WTC11 (cell line): ENCODE measurements at regions not wholly inside any gene's neighbourhood (a gene's known extent, or its start where the extent isn't known, plus 50 kb on each side); places are given as distances from the start of the nearest gene placed in this dataset.

Experiments
- ATAC-seq: fragments of 200-7000 bp; cut with Tn5 transposase; 2 replicates; pipeline ENCODE4 v1.10.0; 2021; ENCODE audit warnings: mild to moderate bottlenecking, moderate library complexity
- CTCF ChIA-PET: fragments of 300-600 bp; sonication (Branson Sonifier 250); formaldehyde crosslinking; loops from one replicate; lab custom pipeline; 2021; ENCODE audit warnings: antibody characterized with exemption; lab: Charles Lee
- POLR2A ChIA-PET: fragments of 350-600 bp; sonication (Branson Sonifier 250); formaldehyde crosslinking; loops from one replicate; lab custom pipeline; 2021; ENCODE audit warnings: antibody characterized with exemption; lab: Charles Lee
- DNase-seq: peaks from one replicate; pipeline ENCODE4 v3.0.0; 2021; ENCODE audit warnings: low spot score
- H3K27ac Mint-ChIP-seq: 2 replicates; pipeline ENCODE4 v1.8.0; 2021; ENCODE audit warnings: mixed read lengths
- H3K27me3 Mint-ChIP-seq: 2 replicates; pipeline ENCODE4 v1.8.0; 2021; ENCODE audit warnings: low read depth, mild to moderate bottlenecking, moderate library complexity, mixed read lengths
- H3K36me3 Mint-ChIP-seq: 2 replicates; pipeline ENCODE4 v1.8.0; 2021; ENCODE audit warnings: mixed read lengths
- H3K4me1 Mint-ChIP-seq: 2 replicates; pipeline ENCODE4 v1.8.0; 2022; ENCODE audit warnings: mixed read lengths
- H3K4me3 Mint-ChIP-seq: 2 replicates; pipeline ENCODE4 v1.8.0; 2021; ENCODE audit warnings: mild to moderate bottlenecking, moderate library complexity, mixed read lengths
- H3K9me3 Mint-ChIP-seq: 2 replicates; pipeline ENCODE4 v1.8.0; 2021; ENCODE audit warnings: mixed read lengths
- AR ChIP-seq: fragments of 250-450 bp; sonication (Bioruptor Pico); IDR thresholded peaks from 2 replicates; pipeline ENCODE4 v1.9.0; 2021; ENCODE audit warnings: mild to moderate bottlenecking
- CBFB ChIP-seq: sonication (generic); formaldehyde crosslinking; IDR thresholded peaks from 2 replicates; pipeline ENCODE4 v1.8.1; 2022; ENCODE audit warnings: mild to moderate bottlenecking, low read depth, missing genetic modification reagents
- E2F5 ChIP-seq: sonication (generic); formaldehyde crosslinking; IDR thresholded peaks from 2 replicates; pipeline ENCODE4 v1.8.1; 2022; ENCODE audit warnings: mild to moderate bottlenecking, moderate library complexity, missing genetic modification reagents
- GABPB1 ChIP-seq: sonication (generic); formaldehyde crosslinking; IDR thresholded peaks from 2 replicates; pipeline ENCODE4 v1.8.1; 2023; ENCODE audit warnings: mild to moderate bottlenecking, missing genetic modification reagents
- GRHL2 ChIP-seq: fragments of 250-450 bp; sonication (Bioruptor Pico); IDR thresholded peaks from 2 replicates; pipeline ENCODE4 v1.8.0; 2022; ENCODE audit warnings: mild to moderate bottlenecking, moderate library complexity; ENCODE audit not compliant: insufficient replicate concordance, severe bottlenecking
- NFE2L1 ChIP-seq: sonication (generic); formaldehyde crosslinking; IDR thresholded peaks from 2 replicates; pipeline ENCODE4 v1.8.1; 2023; ENCODE audit warnings: missing genetic modification reagents
- NR1H2 ChIP-seq: sonication (generic); formaldehyde crosslinking; IDR thresholded peaks from 2 replicates; pipeline ENCODE4 v1.9.0; 2021; ENCODE audit warnings: mild to moderate bottlenecking, moderate library complexity, missing genetic modification reagents
- NR3C1 ChIP-seq: sonication (generic); formaldehyde crosslinking; conservative IDR thresholded peaks from 2 replicates; pipeline ENCODE4 v1.8.1; 2023; ENCODE audit warnings: low read depth, mild to moderate bottlenecking, missing genetic modification reagents
- SOX15 ChIP-seq: fragments of 250-450 bp; sonication (Bioruptor Pico); IDR thresholded peaks from 2 replicates; pipeline ENCODE4 v1.9.0; 2021; ENCODE audit warnings: mild to moderate bottlenecking
- TEAD4 ChIP-seq: sonication (generic); formaldehyde crosslinking; IDR thresholded peaks from 2 replicates; pipeline ENCODE4 v1.8.0; 2022; ENCODE audit warnings: mild to moderate bottlenecking, missing genetic modification reagents
- USF2 ChIP-seq: sonication (generic); formaldehyde crosslinking; IDR thresholded peaks from 2 replicates; pipeline ENCODE4 v1.8.1; 2023; ENCODE audit warnings: mild to moderate bottlenecking, missing genetic modification reagents, moderate library complexity
- ZNF138 ChIP-seq: sonication (generic); formaldehyde crosslinking; conservative IDR thresholded peaks from 2 replicates; pipeline ENCODE4 v1.8.1; 2022; ENCODE audit warnings: mild to moderate bottlenecking, moderate library complexity, missing genetic modification reagents
- ZNF219 ChIP-seq: sonication (generic); formaldehyde crosslinking; IDR thresholded peaks from 2 replicates; pipeline ENCODE4 v1.8.0; 2023; ENCODE audit warnings: missing genetic modification reagents, mild to moderate bottlenecking, borderline replicate concordance
- ZNF232 ChIP-seq: sonication (generic); formaldehyde crosslinking; IDR thresholded peaks from 2 replicates; pipeline ENCODE4 v1.8.0; 2022; ENCODE audit warnings: mild to moderate bottlenecking, missing genetic modification reagents
- TF ChIP-seq, protein P1 (sequence below): sonication (generic); formaldehyde crosslinking; IDR thresholded peaks from 2 replicates; pipeline ENCODE4 v1.8.0; 2022; ENCODE audit warnings: mild to moderate bottlenecking, missing genetic modification reagents
- TF ChIP-seq, protein P2 (sequence below): sonication (generic); formaldehyde crosslinking; IDR thresholded peaks from 2 replicates; pipeline ENCODE4 v1.8.1; 2022; ENCODE audit warnings: low read depth, mild to moderate bottlenecking, moderate library complexity, missing genetic modification reagents, borderline replicate concordance
- TF ChIP-seq, protein P3 (sequence below): sonication (generic); formaldehyde crosslinking; IDR thresholded peaks from 2 replicates; pipeline ENCODE4 v1.8.1; 2022; ENCODE audit warnings: missing genetic modification reagents, borderline replicate concordance
- TF ChIP-seq, protein P4 (sequence below): fragments of 200-600 bp; IDR thresholded peaks from 2 replicates; pipeline ENCODE4 v1.8.0; 2022; ENCODE audit warnings: antibody characterized with exemption

DNA sequence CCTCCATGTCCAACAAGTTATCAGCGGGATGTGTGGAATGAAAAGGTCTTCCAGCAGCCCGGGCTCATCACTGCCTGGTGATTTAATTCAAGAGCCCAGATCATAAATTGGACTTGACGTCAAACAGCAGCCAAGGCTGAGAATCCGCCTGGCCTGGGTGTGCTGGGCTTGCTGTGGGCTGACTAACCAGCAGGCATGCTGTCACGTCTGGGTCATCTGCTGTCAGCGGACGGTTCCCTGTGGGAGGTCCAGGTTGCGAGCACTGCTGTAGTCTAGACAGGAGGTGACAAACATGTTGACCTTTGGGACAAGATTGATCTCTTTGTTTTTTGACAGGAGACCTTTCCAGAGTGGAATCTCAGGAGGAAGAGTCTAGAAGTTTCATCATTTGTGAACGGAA, 289.7 kb downstream of the OSTF1 start (continued):
- TF ChIP-seq, protein P1, sequence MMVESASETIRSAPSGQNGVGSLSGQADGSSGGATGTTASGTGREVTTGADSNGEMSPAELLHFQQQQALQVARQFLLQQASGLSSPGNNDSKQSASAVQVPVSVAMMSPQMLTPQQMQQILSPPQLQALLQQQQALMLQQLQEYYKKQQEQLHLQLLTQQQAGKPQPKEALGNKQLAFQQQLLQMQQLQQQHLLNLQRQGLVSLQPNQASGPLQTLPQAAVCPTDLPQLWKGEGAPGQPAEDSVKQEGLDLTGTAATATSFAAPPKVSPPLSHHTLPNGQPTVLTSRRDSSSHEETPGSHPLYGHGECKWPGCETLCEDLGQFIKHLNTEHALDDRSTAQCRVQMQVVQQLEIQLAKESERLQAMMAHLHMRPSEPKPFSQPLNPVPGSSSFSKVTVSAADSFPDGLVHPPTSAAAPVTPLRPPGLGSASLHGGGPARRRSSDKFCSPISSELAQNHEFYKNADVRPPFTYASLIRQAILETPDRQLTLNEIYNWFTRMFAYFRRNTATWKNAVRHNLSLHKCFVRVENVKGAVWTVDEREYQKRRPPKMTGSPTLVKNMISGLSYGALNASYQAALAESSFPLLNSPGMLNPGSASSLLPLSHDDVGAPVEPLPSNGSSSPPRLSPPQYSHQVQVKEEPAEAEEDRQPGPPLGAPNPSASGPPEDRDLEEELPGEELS (CRISPR knock-in tag), result no peak

- Mint-ChIP-seq H3K4me3 (no peak overlapping the region), H3K9me3 (peaks cover 52% of the 10 kb centered on the region), H3K27ac (no peak overlapping the region), H3K4me1 (peaks cover 8% of the 10 kb centered on the region), H3K27me3 (no peaks in the 10 kb centered on the region; the same call in none of the 2 replicates), H3K36me3 (peaks cover 39% of the 10 kb centered on the region)
- TF ChIP-seq ZNF138 (CRISPR knock-in tag), result no peak
- no peak for ATAC-seq
- no peak for DNase-seq
- ChIA-PET CTCF (no interaction called here), POLR2A (no interaction called here)
Observed at GRCh38 chr9:75378926-75379325, 290.6 kb downstream of the OSTF1 start.

DNA sequence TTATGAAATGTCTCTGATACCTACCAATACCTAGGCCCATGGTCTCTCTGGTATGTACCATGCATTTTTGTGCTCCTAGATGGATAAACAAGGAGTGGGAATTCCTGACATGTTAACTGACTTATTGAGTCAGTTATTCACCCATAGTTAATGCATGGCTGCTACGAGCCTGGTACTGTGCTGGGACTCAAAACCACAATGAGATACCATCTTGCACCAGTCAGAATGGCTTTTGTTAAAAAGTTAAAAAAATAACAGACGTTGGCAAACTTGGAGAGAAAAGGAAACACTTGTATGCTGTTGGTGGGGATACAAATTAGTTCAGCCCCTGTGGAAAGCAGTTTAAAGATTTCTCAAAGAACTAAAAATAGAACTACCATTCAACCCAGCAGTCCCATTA, 293.8 kb downstream of the OSTF1 start:
- Mint-ChIP-seq H3K36me3 (peaks cover 67% of the 10 kb centered on the region), H3K4me1 (peaks cover 8% of the 10 kb centered on the region), H3K27me3 (peaks cover 3% of the 10 kb centered on the region), H3K4me3 (no peak overlapping the region), H3K27ac (peak overlapping the region; percentile 83; the same call in 1 of the 2 replicates), H3K9me3 (peaks cover 68% of the 10 kb centered on the region)
- no peak for ATAC-seq
- no peak for DNase-seq
- ChIA-PET CTCF (no interaction called here), POLR2A (no interaction called here)
- TF ChIP-seq ZNF219, result no peak
- TF ChIP-seq, protein P2, sequence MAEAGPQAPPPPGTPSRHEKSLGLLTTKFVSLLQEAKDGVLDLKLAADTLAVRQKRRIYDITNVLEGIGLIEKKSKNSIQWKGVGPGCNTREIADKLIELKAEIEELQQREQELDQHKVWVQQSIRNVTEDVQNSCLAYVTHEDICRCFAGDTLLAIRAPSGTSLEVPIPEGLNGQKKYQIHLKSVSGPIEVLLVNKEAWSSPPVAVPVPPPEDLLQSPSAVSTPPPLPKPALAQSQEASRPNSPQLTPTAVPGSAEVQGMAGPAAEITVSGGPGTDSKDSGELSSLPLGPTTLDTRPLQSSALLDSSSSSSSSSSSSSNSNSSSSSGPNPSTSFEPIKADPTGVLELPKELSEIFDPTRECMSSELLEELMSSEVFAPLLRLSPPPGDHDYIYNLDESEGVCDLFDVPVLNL, result no peak
- TF ChIP-seq, protein P3, sequence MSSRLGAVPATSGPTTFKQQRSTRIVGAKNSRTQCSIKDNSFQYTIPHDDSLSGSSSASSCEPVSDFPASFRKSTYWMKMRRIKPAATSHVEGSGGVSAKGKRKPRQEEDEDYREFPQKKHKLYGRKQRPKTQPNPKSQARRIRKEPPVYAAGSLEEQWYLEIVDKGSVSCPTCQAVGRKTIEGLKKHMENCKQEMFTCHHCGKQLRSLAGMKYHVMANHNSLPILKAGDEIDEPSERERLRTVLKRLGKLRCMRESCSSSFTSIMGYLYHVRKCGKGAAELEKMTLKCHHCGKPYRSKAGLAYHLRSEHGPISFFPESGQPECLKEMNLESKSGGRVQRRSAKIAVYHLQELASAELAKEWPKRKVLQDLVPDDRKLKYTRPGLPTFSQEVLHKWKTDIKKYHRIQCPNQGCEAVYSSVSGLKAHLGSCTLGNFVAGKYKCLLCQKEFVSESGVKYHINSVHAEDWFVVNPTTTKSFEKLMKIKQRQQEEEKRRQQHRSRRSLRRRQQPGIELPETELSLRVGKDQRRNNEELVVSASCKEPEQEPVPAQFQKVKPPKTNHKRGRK (CRISPR knock-in tag), result no peak
- TF ChIP-seq SOX15, result no peak
- no peak for TF ChIP-seq AR (CRISPR knock-in tag)
- TF ChIP-seq USF2 (CRISPR knock-in tag), result no peak
- TF ChIP-seq NR1H2 (CRISPR knock-in tag), result no peak
- no peak for TF ChIP-seq E2F5 (CRISPR knock-in tag)
- no peak for TF ChIP-seq TEAD4
- TF ChIP-seq NFE2L1 (CRISPR knock-in tag), result no peak
- TF ChIP-seq CBFB (CRISPR knock-in tag), result no peak
- TF ChIP-seq GRHL2 (CRISPR knock-in tag), result no peak
- TF ChIP-seq ZNF232 (CRISPR knock-in tag), result no peak
- TF ChIP-seq, protein P4, sequence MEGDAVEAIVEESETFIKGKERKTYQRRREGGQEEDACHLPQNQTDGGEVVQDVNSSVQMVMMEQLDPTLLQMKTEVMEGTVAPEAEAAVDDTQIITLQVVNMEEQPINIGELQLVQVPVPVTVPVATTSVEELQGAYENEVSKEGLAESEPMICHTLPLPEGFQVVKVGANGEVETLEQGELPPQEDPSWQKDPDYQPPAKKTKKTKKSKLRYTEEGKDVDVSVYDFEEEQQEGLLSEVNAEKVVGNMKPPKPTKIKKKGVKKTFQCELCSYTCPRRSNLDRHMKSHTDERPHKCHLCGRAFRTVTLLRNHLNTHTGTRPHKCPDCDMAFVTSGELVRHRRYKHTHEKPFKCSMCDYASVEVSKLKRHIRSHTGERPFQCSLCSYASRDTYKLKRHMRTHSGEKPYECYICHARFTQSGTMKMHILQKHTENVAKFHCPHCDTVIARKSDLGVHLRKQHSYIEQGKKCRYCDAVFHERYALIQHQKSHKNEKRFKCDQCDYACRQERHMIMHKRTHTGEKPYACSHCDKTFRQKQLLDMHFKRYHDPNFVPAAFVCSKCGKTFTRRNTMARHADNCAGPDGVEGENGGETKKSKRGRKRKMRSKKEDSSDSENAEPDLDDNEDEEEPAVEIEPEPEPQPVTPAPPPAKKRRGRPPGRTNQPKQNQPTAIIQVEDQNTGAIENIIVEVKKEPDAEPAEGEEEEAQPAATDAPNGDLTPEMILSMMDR, result no peak
- TF ChIP-seq GABPB1 (CRISPR knock-in tag), result no peak
- TF ChIP-seq NR3C1 (CRISPR knock-in tag), result no peak
